GM12878 (cell line): ENCODE measurements at regions not wholly inside any gene's neighbourhood (a gene's known extent, or its start where the extent isn't known, plus 50 kb on each side); places are given as distances from the start of the nearest gene placed in this dataset.

Experiments
- ATAC-seq: fragments of 200-7000 bp; cut with Tn5 transposase; 3 replicates; pipeline ENCODE4 v1.9.1; 2020; ENCODE audit warnings: mild to moderate bottlenecking, moderate library complexity
- BruUV-seq: library from RNA; stranded (reverse); fragments of 400-500 nt; replicated peaks from 2 replicates; lab custom pipeline; 2021; lab: Mats Ljungman, UMichigan
- CTCF ChIA-PET: fragments of 300-600 bp; sonication (Branson Sonifier 250); formaldehyde crosslinking; extraction: SDS; loops from one replicate; lab custom pipeline; 2021; ENCODE audit warnings: inconsistent platforms; lab: Yijun Ruan, JAX
- POLR2A ChIA-PET: fragments of 350-600 bp; formaldehyde crosslinking; extraction: SDS; loops from one replicate; lab custom pipeline; 2021; ENCODE audit warnings: inconsistent platforms; lab: Charles Lee
- RAD21 ChIA-PET: fragments of 300-600 bp; sonication (Branson Sonifier 250); formaldehyde crosslinking; loops from one replicate; lab custom pipeline; 2023; ENCODE audit warnings: antibody characterized with exemption; ENCODE audit not compliant: unreplicated experiment; lab: Charles Lee
- SMC1A ChIA-PET: fragments of 300-600 bp; sonication (Branson Sonifier 250); formaldehyde crosslinking; loops from one replicate; lab custom pipeline; 2023; ENCODE audit not compliant: unreplicated experiment, uncharacterized antibody; lab: Charles Lee
- DNase-seq: peaks from one replicate; pipeline ENCODE4 v3.0.0-alpha.2; 2011; ENCODE audit warnings: low read depth, low spot score
- FAIRE-seq: peaks from 3 replicates; lab custom pipeline; 2011; peaks lifted over from hg19 to GRCh38; lab: Jason Lieb, UNC
- H2AFZ ChIP-seq: 2 replicates; pipeline ENCODE4 v1.6.0; 2011; ENCODE audit warnings: low read depth, low read length, control low read depth; ENCODE audit not compliant: control insufficient read depth
- H3K27ac ChIP-seq: 2 replicates; pipeline ENCODE4 v1.5.1; 2011; ENCODE audit warnings: control low read depth; ENCODE audit not compliant: control insufficient read depth, insufficient read depth
- H3K27me3 ChIP-seq, 2 experiments: replicated peaks in 1 of 2; 2 replicates each; pipeline versions ENCODE4 v1.6.0 to v1.6.1; 2011; ENCODE audit warnings: low read length in 1 of 2; ENCODE audit not compliant: control insufficient read depth in 2 of 2, insufficient read depth in 2 of 2
- H3K36me3 ChIP-seq, 2 experiments: 2 replicates each; pipeline ENCODE4 v1.5.1; 2011; ENCODE audit warnings: low read length in 1 of 2; ENCODE audit not compliant: control insufficient read depth in 2 of 2, insufficient read depth in 2 of 2
- H3K4me1 ChIP-seq: 2 replicates; pipeline ENCODE4 v1.6.1; 2011; ENCODE audit warnings: mild to moderate bottlenecking, low read length, moderate library complexity, mixed read lengths; ENCODE audit not compliant: control insufficient read depth, insufficient read depth
- H3K4me2 ChIP-seq: 2 replicates; pipeline ENCODE4 v1.6.0; 2011; ENCODE audit warnings: control low read depth; ENCODE audit not compliant: control insufficient read depth, insufficient read depth
- H3K4me3 ChIP-seq: fragments of 200-600 bp; sonication (generic); 2 replicates; pipeline ENCODE4 v1.5.1; 2016
- H3K79me2 ChIP-seq: 2 replicates; pipeline ENCODE4 v1.6.0; 2011; ENCODE audit warnings: low read length; ENCODE audit not compliant: control insufficient read depth, insufficient read depth
- H3K9ac ChIP-seq: 2 replicates; pipeline ENCODE4 v1.8.0; 2011; ENCODE audit warnings: low read length, control low read depth, mixed read lengths; ENCODE audit not compliant: control insufficient read depth, insufficient read depth
- H3K9me3 ChIP-seq: replicated peaks from 3 replicates; pipeline ENCODE4 v1.5.1; 2011; ENCODE audit warnings: mild to moderate bottlenecking, low read length; ENCODE audit not compliant: control insufficient read depth, insufficient read depth
- H4K20me1 ChIP-seq: 2 replicates; pipeline ENCODE4 v1.6.0; 2011; ENCODE audit not compliant: control insufficient read depth, insufficient read depth
- CBX3 ChIP-seq: fragments of 200-600 bp; sonication (generic); IDR thresholded peaks from 2 replicates; pipeline ENCODE4 v1.6.1; 2016; ENCODE audit warnings: low read depth, borderline replicate concordance
- CHD4 ChIP-seq: fragments of 200-600 bp; sonication (generic); IDR thresholded peaks from 2 replicates; pipeline ENCODE4 v1.6.1; 2016; ENCODE audit warnings: mild to moderate bottlenecking
- E2F8 ChIP-seq: fragments of 450-650 bp; IDR thresholded peaks from 2 replicates; pipeline ENCODE4 v1.6.1; 2018; ENCODE audit warnings: mild to moderate bottlenecking, low read depth, moderate library complexity; ENCODE audit not compliant: partially characterized antibody
- IKZF2 ChIP-seq, 2 experiments: fragments of 450-650 bp; IDR thresholded peaks; 2 replicates each; pipeline ENCODE4 v1.6.1; 2017; ENCODE audit warnings: mild to moderate bottlenecking in 2 of 2, moderate library complexity in 2 of 2
- JUNB ChIP-seq: IDR thresholded peaks from 2 replicates; pipeline ENCODE4 v1.6.1; 2016; ENCODE audit warnings: antibody characterized with exemption, mild to moderate bottlenecking
- MAX ChIP-seq: IDR thresholded peaks from 2 replicates; pipeline ENCODE4 v1.6.1; 2012; ENCODE audit warnings: low read depth, low read length, improper control_type of control experiment
- MTA3 ChIP-seq: IDR thresholded peaks from 2 replicates; pipeline ENCODE4 v1.6.1; 2012; ENCODE audit warnings: low read length, inconsistent platforms, borderline replicate concordance
- NFYB ChIP-seq: IDR thresholded peaks from 2 replicates; pipeline ENCODE4 v1.6.1; 2011; ENCODE audit warnings: low read depth, mild to moderate bottlenecking, low read length, improper control_type of control experiment, moderate library complexity; ENCODE audit not compliant: insufficient read depth
- PAX5 ChIP-seq: IDR thresholded peaks from 2 replicates; pipeline ENCODE4 v1.6.1; 2011; ENCODE audit warnings: low read depth, low read length, borderline replicate concordance
- RELA ChIP-seq: fragments of 450-650 bp; IDR thresholded peaks from 2 replicates; pipeline ENCODE4 v1.8.0; 2014; ENCODE audit warnings: borderline replicate concordance; ENCODE audit not compliant: partially characterized antibody
- TBL1XR1 ChIP-seq: IDR thresholded peaks from 2 replicates; pipeline ENCODE4 v1.6.1; 2012; ENCODE audit warnings: low read depth, low read length, improper control_type of control experiment
- ZBTB40 ChIP-seq: fragments of 450-650 bp; IDR thresholded peaks from 2 replicates; pipeline ENCODE4 v1.6.1; 2016; ENCODE audit warnings: mild to moderate bottlenecking, moderate library complexity, borderline replicate concordance
- ZNF207 ChIP-seq: fragments of 450-650 bp; IDR thresholded peaks from 2 replicates; pipeline ENCODE4 v1.6.1; 2014; ENCODE audit warnings: antibody characterized with exemption, mild to moderate bottlenecking, borderline replicate concordance
- ZNF687 ChIP-seq: fragments of 450-650 bp; IDR thresholded peaks from 2 replicates; pipeline ENCODE4 v1.6.1; 2017; ENCODE audit warnings: mild to moderate bottlenecking, moderate library complexity
- WGBS: methylation state at CpG from one replicate; pipeline ENCODE4 v1.1.6; 2016; ENCODE audit warnings: low lambda C conversion rate; ENCODE audit not compliant: insufficient replicate concordance, insufficient coverage; ENCODE audit errors: missing lambda C conversion rate; 5-methylcytosine and 5-hydroxymethylcytosine counted together
- in situ Hi-C: fragments of 300-500 bp; cut with MboI; formaldehyde crosslinking; loops from 9 replicates; pipeline ENCODE4 v1.14.3; 2018; ENCODE audit warnings: mixed read lengths
- intact Hi-C: fragments of 100-400 bp; cut with micrococcal nuclease; formaldehyde crosslinking; loops from one replicate; pipeline ENCODE4 v1.14.2; 2022; ENCODE audit not compliant: unreplicated experiment

- intact Hi-C loops = no loop called here
- Histone ChIP-seq H3K36me3 (no peaks in the 10 kb centered on the region), H3K27me3 (peaks cover under 1 to 13% of the 10 kb centered on the region in 2 experiments), H4K20me1 (no peaks in the 10 kb centered on the region), H3K4me1 (no peaks in the 10 kb centered on the region), H3K9ac (no peak overlapping the region), H2AFZ (no peak overlapping the region), H3K79me2 (no peaks in the 10 kb centered on the region), H3K27ac (no peak overlapping the region), H3K4me2 (no peak overlapping the region), H3K9me3 (no peaks in the 10 kb centered on the region), H3K4me3 (no peak overlapping the region)
- CTCF ChIA-PET = interaction anchor here (0.6 kb wide), 1 partner anchor 267 kb away, joined by 6 read pairs; no protein-coding TSS in a partner anchor
- BruUV-seq = no TSS peak
- FAIRE-seq (no peak), ATAC-seq (no peak), DNase-seq (no peak)
- WGBS = 28% methylated on average over 6 of the region's 6 CpGs
- POLR2A ChIA-PET = no interaction called here
- SMC1A ChIA-PET = no interaction called here
- in situ Hi-C loops = no loop called here
- RAD21 ChIA-PET = no interaction called here
- no peak for TF ChIP-seq MAX
- no peak for TF ChIP-seq CBX3
- no peak for TF ChIP-seq PAX5
- no peak for TF ChIP-seq ZNF687
- no peak for TF ChIP-seq ZNF207
- no peak for TF ChIP-seq E2F8
- TF ChIP-seq CHD4 = no peak
- TF ChIP-seq MTA3 = no peak
- TF ChIP-seq IKZF2 (IDR thresholded peaks at IDR 0.05) = no peak
- no peak for TF ChIP-seq RELA
- TF ChIP-seq ZBTB40 = no peak
- TF ChIP-seq NFYB = no peak
- TF ChIP-seq TBL1XR1 = no peak
- TF ChIP-seq JUNB = no peak
These were observed 123.4 kb downstream of the VAPA start for GRCh38 chr18:10037181-10037580.
